ENCODE measurements at regions not wholly inside any gene's neighbourhood (a gene's known extent, or its start where the extent isn't known, plus 50 kb on each side); places are given as distances from the start of the nearest gene placed in this dataset.
A peak's percentile ranks its signal among the peaks of the same experiment; 100 is the strongest.
"Not testable (repeated sequence)": the region's sequence is repeated elsewhere in the genome, so short reads cannot be mapped to it uniquely, and the experiment has no call there.

DNA sequence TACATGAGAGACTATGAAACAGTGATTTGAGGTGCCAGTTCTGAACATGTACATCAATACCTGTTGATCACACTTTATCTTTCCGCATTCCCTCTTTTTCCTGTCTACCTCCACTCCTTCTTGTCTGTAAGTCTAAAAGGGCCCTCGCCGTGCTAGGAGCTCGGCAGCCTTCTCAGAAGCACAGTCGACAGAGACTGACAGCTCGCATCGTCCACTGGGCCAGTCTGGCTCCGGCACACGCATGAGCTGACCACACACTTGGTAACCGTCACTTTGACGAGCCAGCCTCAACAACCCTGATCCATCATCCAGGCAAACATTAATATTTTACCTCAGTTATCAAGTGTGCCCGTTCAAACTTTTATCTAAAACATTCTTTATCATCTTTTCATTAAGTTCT, 265.3 kb downstream of the TFAP2A start:
- H3K27me3 ChIP-seq: no peaks in the 10 kb centered on the region

DNA sequence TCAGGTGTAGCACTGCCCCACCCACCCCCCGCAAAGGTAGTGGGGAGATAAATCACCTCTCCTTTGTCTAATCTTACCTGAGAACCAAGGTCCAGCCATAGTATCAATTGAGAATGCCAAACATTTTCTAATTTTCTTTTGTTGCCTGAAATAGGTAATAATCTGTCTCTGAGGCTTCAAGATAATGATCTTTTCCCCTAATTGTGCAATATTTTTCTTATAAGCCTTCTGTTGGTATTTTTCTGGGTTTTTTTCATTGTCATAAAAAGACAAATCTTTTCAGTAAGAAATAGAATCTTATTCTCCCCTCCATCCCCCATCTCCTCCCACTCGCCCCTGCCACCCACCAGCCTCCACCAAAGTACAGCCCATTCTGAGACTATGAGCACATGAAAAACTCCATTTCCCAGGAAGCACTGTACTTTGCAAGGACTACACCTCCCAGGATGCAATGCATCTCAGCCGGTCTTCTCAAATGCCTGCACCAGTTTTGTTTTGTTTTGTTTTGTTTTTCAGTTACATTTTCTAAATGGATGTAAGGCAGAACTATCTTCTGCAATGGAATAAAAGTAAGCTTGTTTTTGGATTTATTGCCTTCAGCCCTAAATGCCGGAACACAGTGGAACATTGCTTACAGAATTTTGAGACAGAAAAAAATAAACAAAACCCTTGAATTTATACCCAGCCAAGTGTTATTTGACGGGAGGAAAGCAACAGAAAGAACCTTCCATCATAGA, 268.0 kb downstream of the TFAP2A start:
- Histone ChIP-seq H3K9me3 (replicated peaks) (no peaks in the 10 kb centered on the region), H3K27me3 (no peaks in the 10 kb centered on the region), H3K27ac (no peak overlapping the region), H3K36me3 (no peaks in the 10 kb centered on the region), H3K4me1 (no peaks in the 10 kb centered on the region), H3K4me3 (peak overlapping the region; percentile 60)
- DNase-seq: peak; percentile 45 to 65

More for the DNA sequence above, 265.3 kb downstream of the TFAP2A start:
- H3K36me3 ChIP-seq: no peaks in the 10 kb centered on the region
- no peaks in the 10 kb centered on the region for H3K4me1 ChIP-seq
- no peak overlapping the region for H3K27ac ChIP-seq
- H3K4me3 ChIP-seq: no peak overlapping the region
- H3K9me3 ChIP-seq (replicated peaks): no peaks in the 10 kb centered on the region
- DNase-seq: no peak

DNA sequence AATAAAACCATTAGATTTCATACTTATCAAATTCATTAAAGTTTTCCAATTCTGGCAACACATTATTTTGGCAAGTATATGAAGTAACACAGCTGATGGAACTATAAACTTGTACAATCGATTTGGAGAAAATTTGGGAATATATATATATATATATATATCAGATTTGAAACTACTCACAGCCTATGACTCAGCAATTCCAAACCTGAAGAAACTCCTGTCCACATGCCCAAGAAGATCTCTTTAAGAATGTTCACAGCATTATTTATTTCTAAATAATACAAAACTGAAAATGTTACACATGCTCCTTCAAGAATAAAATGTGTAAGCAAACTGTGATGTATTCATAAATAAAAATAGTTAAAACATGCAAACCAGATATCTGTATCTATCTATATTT, 270.1 kb downstream of the TFAP2A start:
- DNase-seq: no peak
- H3K27me3 ChIP-seq: no peaks in the 10 kb centered on the region
- no peaks in the 10 kb centered on the region for H3K9me3 ChIP-seq (replicated peaks)
- no peak overlapping the region for H3K4me3 ChIP-seq
- H3K4me1 ChIP-seq: peaks cover 14% of the 10 kb centered on the region
- no peaks in the 10 kb centered on the region for H3K36me3 ChIP-seq
- no peak overlapping the region for H3K27ac ChIP-seq

DNA sequence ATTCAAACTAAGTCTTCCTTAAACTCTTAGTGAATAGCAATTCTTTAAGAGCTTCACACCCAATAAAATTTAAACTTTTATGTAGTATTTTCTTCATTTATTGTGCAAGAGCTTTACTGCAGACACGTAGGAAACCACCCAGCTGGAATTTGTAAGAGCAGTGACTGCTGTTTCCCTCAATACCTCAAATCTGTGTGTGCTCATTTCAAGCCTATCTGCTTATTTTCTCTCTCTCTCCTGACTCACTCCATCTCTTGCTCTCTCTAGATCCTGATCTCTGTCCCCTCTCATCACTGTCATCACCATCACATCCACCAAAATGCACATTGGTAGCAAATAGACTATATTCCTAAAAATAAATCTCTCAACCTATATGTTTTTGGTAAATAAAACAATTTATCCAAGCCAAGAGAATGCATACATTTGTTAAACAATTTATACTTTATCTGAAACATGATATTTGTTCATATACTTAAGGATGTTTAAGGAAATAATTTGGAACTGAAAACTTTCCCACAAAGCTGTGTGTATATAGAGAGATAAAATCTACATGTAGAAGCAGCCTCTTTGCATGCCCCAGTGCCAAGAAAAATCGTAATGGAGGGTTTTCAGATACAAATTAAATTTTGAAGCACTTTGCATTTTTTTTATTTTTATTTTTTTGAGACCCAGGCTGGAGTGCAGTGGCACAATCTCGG, 273.0 kb downstream of the TFAP2A start:
- no peak overlapping the region for H3K27ac ChIP-seq
- H3K27me3 ChIP-seq: no peaks in the 10 kb centered on the region
- H3K4me1 ChIP-seq: peaks cover 14% of the 10 kb centered on the region
- H3K36me3 ChIP-seq: no peaks in the 10 kb centered on the region
- H3K4me3 ChIP-seq: no peak overlapping the region
- no peaks in the 10 kb centered on the region for H3K9me3 ChIP-seq (replicated peaks)
- no peak for DNase-seq

DNA sequence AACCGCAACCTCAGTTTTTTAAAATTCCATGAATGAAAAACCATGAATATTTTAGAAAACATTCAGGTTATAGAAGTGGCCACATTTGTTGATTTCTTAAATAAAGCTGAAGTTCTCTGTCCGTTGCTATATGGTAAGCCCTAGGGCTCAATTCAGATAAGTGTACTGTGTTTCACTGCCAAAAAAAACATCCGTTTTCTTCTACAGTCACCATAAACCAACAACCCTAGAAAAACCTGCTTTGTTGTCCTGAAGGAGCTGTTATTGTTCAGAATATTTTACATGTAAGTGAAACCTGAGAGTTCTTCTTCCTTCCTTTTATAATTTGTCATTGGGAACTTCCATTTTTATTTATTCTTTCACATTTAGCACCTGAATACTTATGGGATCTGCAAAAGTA, 274.1 kb downstream of the TFAP2A start:
- no peaks in the 10 kb centered on the region for H3K36me3 ChIP-seq
- no peaks in the 10 kb centered on the region for H3K27me3 ChIP-seq
- no peak overlapping the region for H3K27ac ChIP-seq
- peak in 1 of 2 experiments; percentile 47 for DNase-seq
- H3K4me1 ChIP-seq: peaks cover 14% of the 10 kb centered on the region
- no peaks in the 10 kb centered on the region for H3K9me3 ChIP-seq (replicated peaks)
- H3K4me3 ChIP-seq: peak overlapping the region; percentile 18; the same call in 1 of the 2 replicates

DNA sequence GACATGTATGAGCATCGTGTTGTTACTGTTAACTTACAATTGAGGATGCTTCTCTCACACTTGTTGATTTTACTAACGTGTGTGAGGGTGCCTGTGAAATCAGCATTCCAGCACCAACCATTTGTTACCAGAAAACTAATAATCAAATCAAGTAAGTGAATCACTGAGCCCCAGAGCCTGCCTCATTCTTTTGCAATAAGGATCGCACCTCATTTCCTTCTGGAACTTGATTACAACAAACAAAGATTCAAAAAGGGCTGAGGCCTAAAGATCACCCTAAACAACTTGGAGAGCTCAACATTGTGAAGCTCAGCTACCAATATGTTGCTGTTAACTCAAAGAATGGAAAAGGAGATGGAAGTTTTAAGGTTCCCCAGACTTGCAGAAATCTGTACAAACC, 274.7 kb downstream of the TFAP2A start:
- no peak overlapping the region; the same call in 1 of the 2 replicates for H3K4me3 ChIP-seq
- H3K27me3 ChIP-seq: no peaks in the 10 kb centered on the region
- peaks cover 14% of the 10 kb centered on the region for H3K4me1 ChIP-seq
- H3K27ac ChIP-seq: no peak overlapping the region
- no peak for DNase-seq
- no peaks in the 10 kb centered on the region for H3K36me3 ChIP-seq
- no peaks in the 10 kb centered on the region for H3K9me3 ChIP-seq (replicated peaks)

DNA sequence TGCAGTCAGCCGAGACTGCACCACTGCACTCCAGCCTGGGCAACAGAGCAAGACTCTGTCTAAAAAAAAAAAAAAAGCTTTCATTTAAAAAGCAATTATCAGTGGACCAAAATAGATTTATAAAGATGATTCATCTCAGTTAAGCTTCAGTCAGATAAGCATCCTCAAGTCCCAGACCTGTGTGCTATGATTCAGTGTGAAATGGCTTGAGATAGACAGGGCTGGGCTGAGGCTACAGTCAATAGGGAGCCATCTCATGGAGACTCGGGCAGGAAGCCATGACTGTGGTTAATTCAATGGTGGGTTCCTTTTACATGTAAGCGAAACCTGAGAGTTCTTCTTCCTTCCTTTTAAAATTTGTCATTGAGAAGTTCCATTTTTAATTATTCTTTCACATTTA, 276.0 kb downstream of the TFAP2A start:
- H3K27me3 ChIP-seq: no peaks in the 10 kb centered on the region
- DNase-seq: no peak
- H3K4me1 ChIP-seq: peaks cover 14% of the 10 kb centered on the region
- H3K27ac ChIP-seq: no peak overlapping the region
- no peak overlapping the region for H3K4me3 ChIP-seq
- no peaks in the 10 kb centered on the region for H3K36me3 ChIP-seq
- no peaks in the 10 kb centered on the region for H3K9me3 ChIP-seq (replicated peaks)

DNA sequence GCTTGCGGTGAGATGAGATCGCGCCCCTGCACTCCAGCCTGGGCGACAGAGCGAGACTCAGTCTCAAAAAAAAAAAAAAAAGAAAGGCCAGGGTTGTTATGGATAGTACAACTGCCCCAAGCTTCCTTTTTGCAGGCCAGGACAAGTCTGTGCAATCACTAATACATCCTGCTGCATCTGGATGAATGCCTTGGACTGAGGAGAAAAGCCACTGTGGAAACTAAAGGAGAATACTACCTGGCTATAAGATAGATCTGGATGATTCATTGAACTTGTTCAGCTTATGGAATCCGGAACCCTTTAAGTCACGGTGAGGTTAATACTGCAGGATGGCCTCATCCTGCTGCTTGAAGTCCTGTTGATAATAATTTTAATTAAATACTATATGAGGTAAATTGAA, 278.2 kb downstream of the TFAP2A start:
- DNase-seq: no peak
- no peaks in the 10 kb centered on the region for H3K36me3 ChIP-seq
- H3K27ac ChIP-seq: no peak overlapping the region
- no peaks in the 10 kb centered on the region for H3K27me3 ChIP-seq
- H3K9me3 ChIP-seq (replicated peaks): no peaks in the 10 kb centered on the region
- no peak overlapping the region for H3K4me3 ChIP-seq
- H3K4me1 ChIP-seq: peaks cover 14% of the 10 kb centered on the region

DNA sequence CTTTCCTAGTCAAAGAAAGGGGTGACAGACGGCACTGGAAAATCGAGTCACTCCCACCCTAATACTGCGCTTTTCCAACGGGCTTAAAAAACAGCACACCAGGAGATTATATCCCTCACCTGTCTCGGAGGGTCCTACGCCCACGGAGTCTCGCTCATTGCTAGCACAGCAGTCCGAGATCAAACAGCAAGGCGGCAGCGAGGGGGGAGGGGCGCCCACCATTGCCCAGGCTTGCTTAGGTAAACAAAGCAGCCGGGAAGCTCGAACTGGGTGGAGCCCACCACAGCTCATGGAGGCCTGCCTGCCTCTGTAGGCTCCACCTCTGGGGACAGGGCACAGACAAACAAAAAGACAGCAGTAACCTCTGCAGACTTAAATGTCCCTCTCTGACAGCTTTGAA, 280.7 kb downstream of the TFAP2A start:
- H3K9me3 ChIP-seq (replicated peaks); H3K4me1 ChIP-seq; H3K27ac ChIP-seq; H3K27me3 ChIP-seq; H3K4me3 ChIP-seq; DNase-seq; H3K36me3 ChIP-seq: not testable (repeated sequence)

DNA sequence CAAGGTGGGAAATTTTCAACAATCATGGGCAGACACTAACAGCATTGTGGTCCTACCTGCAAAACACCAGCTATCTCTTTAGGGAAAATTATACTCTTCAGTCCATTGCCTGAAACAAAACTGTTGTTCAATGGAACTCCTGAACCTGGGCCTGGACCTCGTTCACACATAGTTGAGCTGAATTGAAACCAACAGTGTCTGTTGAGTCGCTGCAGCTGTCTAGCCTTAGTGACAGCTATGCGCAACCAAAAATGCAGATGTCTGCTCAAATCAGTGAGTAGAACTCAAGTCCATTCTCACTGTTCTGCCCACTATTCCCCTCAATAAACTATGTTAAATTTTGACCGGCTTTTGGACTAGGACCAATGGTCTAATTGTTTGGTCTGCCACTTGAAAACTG, 286.2 kb downstream of the TFAP2A start:
- no peaks in the 10 kb centered on the region for H3K4me1 ChIP-seq
- no peak overlapping the region for H3K4me3 ChIP-seq
- DNase-seq: no peak
- H3K36me3 ChIP-seq: no peaks in the 10 kb centered on the region
- no peaks in the 10 kb centered on the region for H3K27me3 ChIP-seq
- H3K9me3 ChIP-seq (replicated peaks): no peaks in the 10 kb centered on the region
- H3K27ac ChIP-seq: no peak overlapping the region

DNA sequence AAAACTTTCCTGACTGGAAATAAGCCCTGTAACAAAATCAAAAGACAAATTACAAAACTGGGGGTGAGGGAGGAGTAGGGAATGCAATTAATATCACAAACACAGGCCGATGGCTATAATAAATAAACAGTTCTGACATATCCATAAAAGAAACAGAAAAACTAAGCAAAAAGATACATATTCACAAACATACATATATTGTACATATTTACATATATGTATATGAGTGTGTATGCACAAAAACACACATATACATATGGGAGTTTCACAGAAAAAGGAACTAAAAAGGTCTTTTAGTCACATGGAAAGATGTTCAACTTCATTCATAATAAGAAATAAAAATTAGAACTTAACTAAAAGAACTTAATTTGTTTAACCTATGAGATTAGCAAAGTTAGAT, 292.7 kb downstream of the TFAP2A start:
- H3K4me1 ChIP-seq: no peaks in the 10 kb centered on the region
- DNase-seq: no peak
- no peaks in the 10 kb centered on the region for H3K27me3 ChIP-seq
- H3K4me3 ChIP-seq: no peak overlapping the region
- no peaks in the 10 kb centered on the region for H3K36me3 ChIP-seq
- no peak overlapping the region for H3K27ac ChIP-seq
- H3K9me3 ChIP-seq (replicated peaks): no peaks in the 10 kb centered on the region

DNA sequence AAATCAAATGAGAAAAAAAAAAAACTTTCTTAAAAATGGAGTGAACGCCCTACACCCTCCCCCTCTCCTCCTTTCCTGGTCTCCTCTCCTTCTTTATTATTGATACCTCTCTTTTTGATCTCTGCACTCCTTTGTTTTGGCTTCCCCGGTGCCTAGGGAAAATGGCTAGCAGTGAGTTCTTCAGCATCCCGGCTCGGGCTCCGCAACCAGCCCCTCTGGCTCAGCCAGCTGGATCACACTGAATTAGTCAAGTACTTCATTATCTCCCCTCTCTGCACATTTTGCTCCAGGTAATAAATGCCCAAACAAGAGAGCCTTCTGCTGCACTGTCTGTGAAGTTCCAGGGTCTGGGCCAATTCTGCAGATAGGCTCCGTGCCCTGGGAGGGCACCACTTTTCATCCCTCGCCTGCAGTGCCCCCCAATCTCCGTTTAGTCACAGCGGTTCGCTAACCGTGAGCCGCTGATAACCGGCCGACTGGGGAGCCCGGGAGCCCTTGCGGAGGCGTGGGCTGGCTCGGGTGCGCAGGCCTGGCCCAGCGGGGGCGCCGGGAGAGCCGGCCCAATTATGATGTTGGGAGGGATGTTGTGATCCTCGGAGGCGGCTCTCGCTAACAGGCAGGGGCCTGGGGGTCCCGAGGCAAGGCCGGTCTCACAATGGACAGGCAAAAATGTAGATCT, 301.9 kb downstream of the TFAP2A start:
- Histone ChIP-seq H3K27ac (no peak overlapping the region), H3K9me3 (replicated peaks) (no peaks in the 10 kb centered on the region), H3K36me3 (no peaks in the 10 kb centered on the region), H3K4me1 (no peaks in the 10 kb centered on the region), H3K27me3 (no peaks in the 10 kb centered on the region), H3K4me3 (no peak overlapping the region)
- no peak for DNase-seq

DNA sequence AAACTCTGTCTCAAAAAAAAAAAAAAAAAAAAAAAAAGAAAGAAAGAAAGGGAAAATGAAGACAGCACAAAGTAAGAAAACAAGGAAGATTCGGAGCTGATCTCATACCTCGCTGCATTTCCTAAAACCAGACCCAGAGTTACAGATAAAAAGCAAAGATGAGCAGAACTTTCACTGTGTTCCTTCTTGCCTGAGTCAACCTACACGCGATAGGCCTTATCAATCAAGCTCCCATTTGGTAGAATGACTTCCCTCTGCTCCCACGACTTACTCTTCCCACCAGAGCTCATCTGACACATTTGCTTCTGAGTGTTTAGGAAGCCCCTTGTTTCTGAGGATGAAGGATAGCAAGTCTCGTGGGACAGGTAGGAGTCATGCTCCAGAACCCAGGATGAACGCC, 302.9 kb downstream of the TFAP2A start:
- H3K36me3 ChIP-seq: no peaks in the 10 kb centered on the region
- no peaks in the 10 kb centered on the region for H3K9me3 ChIP-seq (replicated peaks)
- DNase-seq: no peak
- no peaks in the 10 kb centered on the region for H3K27me3 ChIP-seq
- H3K4me3 ChIP-seq: no peak overlapping the region
- H3K4me1 ChIP-seq: no peaks in the 10 kb centered on the region
- no peak overlapping the region for H3K27ac ChIP-seq

DNA sequence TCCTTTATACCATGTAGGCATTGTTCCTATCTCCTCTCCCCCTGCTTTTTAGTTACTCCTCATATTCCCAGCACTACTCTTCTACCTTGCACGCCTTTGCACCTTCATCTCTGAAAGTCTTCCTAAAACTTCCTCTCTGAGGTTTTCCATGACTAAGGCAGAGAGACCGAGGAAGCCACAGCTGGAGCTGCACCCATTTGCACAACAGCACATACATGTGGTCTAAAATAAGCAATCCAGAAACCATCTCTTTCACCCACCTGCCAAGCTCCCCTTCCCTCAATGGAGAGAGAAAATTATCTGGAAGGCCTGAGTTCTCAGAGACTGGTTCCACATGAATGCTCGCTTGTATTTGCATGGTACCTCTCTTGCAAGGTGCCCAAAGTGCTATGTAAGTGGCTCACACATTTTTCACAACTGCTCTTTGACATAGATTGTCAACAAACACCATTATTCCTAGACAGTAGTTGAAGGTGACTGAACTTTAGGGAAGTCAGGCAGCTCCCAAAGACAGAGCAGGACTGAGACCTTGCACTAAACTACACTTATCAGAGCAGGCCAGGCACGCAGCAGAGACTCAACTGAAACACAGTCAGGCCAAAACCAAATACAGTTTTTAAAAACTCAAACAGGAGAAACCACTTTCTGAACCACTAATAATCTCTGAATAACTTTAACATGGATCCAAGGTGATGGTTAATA, 313.2 kb downstream of the TFAP2A start:
- H3K4me1 ChIP-seq: no peaks in the 10 kb centered on the region
- no peaks in the 10 kb centered on the region for H3K27me3 ChIP-seq
- DNase-seq: no peak
- H3K4me3 ChIP-seq: no peak overlapping the region
- no peak overlapping the region for H3K27ac ChIP-seq
- no peaks in the 10 kb centered on the region for H3K36me3 ChIP-seq
- H3K9me3 ChIP-seq (replicated peaks): no peaks in the 10 kb centered on the region
